ENCODE measurements at regions not wholly inside any gene's neighbourhood (a gene's known extent, or its start where the extent isn't known, plus 50 kb on each side); places are given as distances from the start of the nearest gene placed in this dataset.

DNA sequence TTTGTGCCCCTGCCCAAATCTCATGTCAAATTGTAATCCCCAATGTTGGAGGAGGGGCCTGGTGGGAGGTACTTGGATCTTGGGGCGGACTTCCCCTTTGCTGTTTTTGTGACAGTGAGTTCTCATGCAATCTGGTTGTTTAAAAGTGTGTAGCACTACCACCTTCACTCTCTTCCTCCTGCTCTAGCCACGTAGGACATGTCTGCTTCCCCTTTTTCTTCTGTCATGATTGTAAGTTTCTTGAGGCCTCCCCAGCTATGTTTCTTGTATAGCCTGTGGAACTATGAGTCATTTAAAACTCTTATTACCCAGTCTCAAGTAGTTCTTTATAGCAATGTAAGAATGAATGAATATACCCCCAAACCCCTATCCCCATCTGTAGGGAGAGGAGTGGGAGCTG, 1013.7 kb upstream of the MAP3K7 start:
- DNase-seq (ENCODE audit: low read depth): no peak
- H3K4me3 ChIP-seq (ENCODE audit: low read depth, low read length): no peak overlapping the region
- no peak for TF ChIP-seq CTCF (IDR thresholded peaks at IDR 0.05; ENCODE audit: low read depth, low read length, missing control alignments)

DNA sequence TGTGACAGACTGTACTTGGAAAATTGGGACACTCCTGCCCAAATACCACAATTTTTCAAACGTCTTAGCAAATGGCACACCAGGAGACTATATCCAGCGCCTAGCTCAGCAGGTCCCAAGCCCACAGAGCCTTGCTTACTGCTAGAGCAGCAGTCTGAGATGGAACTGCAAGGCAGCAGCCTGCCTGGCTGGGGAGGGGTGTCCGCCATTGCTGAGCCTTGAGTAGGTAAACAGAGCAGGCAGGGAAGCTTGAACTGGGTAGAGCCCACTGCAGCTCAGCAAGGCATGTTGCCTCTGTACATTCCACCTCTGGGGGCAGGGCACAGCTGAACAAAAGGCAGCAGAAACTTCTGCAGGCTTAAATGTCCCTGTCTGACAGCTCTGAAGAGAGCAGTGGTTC, 1003.3 kb upstream of the MAP3K7 start:
- no peak overlapping the region for H3K4me3 ChIP-seq (ENCODE audit: low read depth, low read length)
- TF ChIP-seq CTCF (IDR thresholded peaks at IDR 0.05; ENCODE audit: low read depth, low read length, missing control alignments): no peak
- no peak for DNase-seq (ENCODE audit: low read depth)

DNA sequence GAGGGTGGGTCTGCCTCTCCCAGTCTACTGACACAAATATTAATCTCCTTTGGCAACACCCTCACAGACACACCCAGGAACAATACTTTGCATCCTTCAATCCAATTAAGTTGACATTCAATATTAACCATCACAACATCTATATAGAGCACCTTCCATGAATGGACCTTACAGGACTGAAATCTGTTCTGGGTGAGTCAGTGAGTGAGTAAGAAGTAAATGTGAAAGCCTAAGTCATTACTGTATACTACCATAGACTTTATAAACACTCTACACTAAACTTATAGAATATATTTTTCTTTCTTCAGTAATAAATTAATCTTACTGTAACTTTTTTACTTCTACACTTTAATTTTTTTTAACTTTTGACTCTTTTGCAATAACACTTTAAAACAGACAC, 993.8 kb upstream of the MAP3K7 start:
- no peak for DNase-seq (ENCODE audit: low read depth)
- H3K4me3 ChIP-seq (ENCODE audit: low read depth, low read length): no peak overlapping the region
- no peak for TF ChIP-seq CTCF (IDR thresholded peaks at IDR 0.05; ENCODE audit: low read depth, low read length, missing control alignments)

- no peak for TF ChIP-seq CTCF (IDR thresholded peaks at IDR 0.05; ENCODE audit: low read depth, low read length, missing control alignments)
- no peak for DNase-seq (ENCODE audit: low read depth)
- H3K4me3 ChIP-seq (ENCODE audit: low read depth, low read length): no peak overlapping the region
Observed at GRCh38 chr6:91575032-91575431, 988.2 kb upstream of the MAP3K7 start.

DNA sequence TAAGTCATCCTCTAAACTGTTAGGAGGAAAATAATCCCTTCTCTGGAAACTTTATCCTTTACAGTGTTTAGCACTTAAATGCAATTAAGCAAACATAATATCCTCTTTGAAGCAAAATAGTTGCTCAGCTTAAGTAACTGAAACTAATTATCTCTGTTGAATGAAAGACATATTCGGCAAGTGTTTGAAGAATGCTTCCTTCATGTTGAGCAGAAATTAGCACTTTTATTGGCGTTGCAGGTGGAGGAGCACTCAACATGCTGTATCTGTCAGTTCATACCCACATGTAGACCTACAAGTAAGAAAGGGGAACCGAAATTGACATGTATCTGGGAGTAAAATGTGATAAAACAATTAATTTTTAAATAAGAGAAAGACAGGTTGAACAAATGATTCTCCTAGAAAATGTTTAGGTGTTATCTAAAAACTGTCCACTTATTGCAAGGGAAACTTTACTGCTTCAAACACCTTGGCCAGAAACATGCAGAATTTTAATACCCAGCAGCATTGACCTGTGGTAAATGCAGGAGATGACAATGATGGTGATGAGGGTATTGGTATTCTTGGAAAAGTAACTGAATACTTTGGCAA, 987.0 kb upstream of the MAP3K7 start:
- no peak overlapping the region for H3K4me3 ChIP-seq (ENCODE audit: low read depth, low read length)
- no peak for TF ChIP-seq CTCF (IDR thresholded peaks at IDR 0.05; ENCODE audit: low read depth, low read length, missing control alignments)
- DNase-seq (ENCODE audit: low read depth): no peak

DNA sequence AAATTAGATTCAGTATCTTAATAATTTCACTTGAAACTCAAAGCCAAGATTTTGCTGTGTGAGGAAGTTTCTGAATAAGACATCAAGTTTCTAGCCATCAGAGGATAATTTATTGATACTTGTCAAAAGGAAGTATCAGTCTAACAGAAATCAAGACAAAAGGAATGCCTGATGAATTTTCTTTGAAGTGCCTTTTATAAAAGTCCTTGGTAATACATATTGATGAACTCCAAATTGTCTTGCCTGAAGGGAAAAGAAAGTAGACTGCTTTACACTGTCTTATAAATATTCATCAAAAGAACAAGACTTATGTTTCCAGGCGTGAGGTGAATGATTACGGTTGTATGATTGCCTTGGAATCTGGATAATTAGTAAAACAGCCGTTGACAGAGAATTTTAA, 986.0 kb upstream of the MAP3K7 start:
- no peak overlapping the region for H3K4me3 ChIP-seq (ENCODE audit: low read depth, low read length)
- no peak for DNase-seq (ENCODE audit: low read depth)
- no peak for TF ChIP-seq CTCF (IDR thresholded peaks at IDR 0.05; ENCODE audit: low read depth, low read length, missing control alignments)

- H3K4me3 ChIP-seq (ENCODE audit: low read depth, low read length): no peak overlapping the region
- no peak for TF ChIP-seq CTCF (IDR thresholded peaks at IDR 0.05; ENCODE audit: low read depth, low read length, missing control alignments)
- DNase-seq (ENCODE audit: low read depth): no peak
Observed at GRCh38 chr6:91569071-91569470, 982.2 kb upstream of the MAP3K7 start.
